ENCODE measurements at regions not wholly inside any gene's neighbourhood (a gene's known extent, or its start where the extent isn't known, plus 50 kb on each side); places are given as distances from the start of the nearest gene placed in this dataset.

DNA sequence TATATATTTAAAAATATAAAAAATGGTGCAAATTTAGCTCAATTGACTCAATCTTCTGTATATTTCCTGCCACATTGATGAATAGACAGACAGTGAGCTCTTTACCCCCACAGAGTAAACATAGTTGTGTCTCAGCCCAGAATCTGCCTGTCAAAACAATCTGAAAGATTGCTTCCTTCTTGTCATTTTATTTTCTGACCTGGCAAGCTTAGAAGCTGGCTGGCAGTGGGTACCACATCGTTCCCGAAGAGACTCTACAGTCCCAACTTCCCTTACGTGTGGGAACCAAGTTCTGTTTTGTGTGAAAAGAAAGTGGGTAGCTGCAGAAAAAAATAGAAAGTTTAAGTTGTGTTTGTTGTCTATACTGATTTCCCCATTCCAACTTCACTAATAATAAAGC is 629.3 kb upstream of the NEGR1 start:
- DNase-seq: no peak

DNA sequence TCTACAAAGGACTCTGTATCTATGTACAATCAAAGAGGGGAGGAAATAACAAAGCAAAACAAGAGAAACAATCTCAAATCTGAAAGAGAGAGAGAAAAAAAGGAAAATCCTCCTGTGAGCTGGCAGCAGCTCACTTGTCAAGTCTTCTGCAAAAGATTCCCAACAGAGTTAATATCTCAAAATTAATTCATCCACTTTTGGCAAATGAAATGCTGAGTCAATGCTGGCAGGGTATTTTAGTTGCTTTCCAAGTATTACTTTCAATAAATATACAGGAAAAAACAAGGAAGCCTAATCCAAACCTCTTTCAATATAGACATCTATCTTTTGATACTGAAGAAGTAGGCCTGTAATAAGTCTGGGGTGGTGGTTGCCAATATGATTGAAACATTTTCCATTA is 613.9 kb upstream of the NEGR1 start:
- DNase-seq: no peak

DNA sequence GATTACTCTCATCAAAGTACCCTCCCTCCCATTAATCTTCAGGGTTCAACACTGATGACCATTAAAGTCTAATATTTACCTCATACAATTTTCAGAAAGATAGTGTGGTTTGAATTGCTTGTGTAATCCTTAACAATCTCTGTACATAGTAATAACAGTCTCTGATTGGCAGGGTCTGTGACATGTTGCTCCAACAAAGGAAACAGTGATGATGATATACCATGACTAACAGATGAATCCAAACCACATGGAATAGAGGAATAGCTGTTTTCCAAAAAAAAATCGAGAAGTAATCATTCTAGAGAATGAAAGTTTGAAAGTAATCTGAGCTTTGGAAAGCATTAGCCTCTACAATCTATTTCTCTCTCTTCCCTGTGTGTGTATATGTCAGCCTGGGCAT is 610.1 kb upstream of the NEGR1 start:
- no peak for DNase-seq

DNA sequence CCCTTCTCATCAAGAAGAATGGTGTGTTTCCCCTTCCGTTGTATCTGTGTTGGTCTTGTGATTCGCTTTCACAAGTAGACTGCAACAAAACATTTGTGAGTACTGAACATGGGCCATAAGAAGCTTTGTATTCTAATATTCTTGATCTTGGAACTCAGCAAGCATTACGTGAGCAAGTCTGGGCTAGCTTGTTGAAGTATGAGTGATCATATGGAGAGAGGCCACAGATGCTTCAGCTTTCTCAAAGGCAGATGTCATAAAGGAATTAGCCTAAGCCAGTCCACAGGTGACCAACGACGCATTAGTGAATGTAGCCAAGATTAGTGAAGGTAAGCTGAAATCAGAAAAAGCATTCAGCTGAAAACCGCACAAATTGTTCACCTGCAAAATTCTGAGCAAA is 609.6 kb upstream of the NEGR1 start:
- DNase-seq: no peak

- no peak for DNase-seq
These were observed 603.5 kb upstream of the NEGR1 start for GRCh38 chr1:72885841-72886240.

DNA sequence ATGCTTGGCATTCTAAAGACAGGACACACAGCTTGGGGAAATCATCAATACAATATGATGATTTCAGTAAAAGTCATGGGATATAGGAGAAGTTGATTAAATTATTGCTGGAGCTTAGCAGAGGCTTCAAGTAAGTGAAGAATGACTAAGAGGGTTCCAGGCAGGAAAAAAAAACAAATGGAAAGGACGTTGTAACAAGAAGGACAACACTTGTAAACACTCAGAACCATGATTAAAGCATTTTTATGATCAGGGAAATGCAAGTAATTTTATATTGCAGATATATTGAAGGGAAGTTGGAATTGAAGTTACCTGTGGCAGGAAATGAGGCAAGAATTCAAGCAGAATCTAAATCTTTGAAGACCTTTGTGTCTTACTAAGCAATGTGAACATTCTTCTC is 602.7 kb upstream of the NEGR1 start:
- no peak for DNase-seq

DNA sequence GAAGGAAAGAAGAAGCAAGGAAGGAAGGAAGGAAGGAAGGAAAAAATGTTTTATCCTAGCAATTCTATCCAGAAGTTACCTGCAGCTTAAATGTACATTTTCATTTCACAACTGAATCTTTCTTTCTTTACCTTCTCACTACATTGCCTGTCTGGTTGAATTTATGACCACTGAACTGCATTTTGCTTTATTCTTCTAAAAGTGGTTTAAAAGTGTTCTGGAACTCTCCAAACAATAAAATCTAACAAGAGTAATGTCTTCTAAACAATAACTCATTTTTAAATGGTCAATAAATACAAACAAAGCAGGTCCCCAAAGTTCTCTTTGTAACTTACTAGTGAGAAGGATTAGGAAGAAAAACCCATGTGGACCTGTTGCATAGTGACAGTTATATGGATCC is 587.5 kb upstream of the NEGR1 start:
- no peak for DNase-seq

DNA sequence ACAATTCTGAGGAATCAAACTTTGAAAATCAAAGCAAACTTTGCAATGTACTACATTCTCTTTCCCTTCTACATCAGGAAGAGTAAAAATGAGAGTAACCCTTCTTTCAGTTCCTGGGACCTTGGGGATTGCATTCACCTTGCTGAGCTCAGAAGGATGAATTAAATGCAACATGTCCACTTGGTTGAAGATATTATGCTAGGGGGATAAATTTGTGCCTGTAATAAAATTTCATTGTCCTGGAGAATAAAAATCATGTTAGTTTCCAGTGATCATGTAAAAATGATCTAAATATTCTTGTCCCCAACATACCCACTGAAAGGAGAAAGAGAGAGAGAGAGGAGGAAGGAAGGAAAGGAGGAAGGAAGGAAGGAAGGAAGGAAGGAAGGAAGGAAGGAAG is 587.1 kb upstream of the NEGR1 start:
- no peak for DNase-seq

DNA sequence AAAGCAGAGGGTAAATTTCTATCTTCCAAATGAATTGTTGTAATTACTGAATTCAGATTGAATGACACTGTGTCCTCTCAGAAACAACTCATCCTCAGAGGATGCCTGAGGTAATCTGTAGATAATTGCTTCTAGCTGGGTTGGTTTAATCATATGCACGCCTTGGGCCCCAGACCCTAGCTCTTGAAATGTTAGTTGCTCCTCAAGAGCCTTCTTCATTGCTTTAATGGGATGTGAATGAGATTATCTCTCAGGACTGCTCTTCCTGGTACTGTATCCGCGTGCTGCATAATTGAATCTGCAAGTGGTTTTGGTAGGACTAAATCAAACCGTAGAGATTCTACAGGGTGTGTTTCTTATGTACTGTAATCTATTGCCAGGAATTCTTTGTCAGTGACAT is 569.3 kb upstream of the NEGR1 start:
- no peak for DNase-seq

GRCh38 chr1:72848997-72849396 is 566.7 kb upstream of the NEGR1 start:
- DNase-seq: no peak

- DNase-seq: no peak
These were observed 565.3 kb upstream of the NEGR1 start for GRCh38 chr1:72847651-72848050.

GRCh38 chr1:72846476-72847278 is 564.3 kb upstream of the NEGR1 start:
- no peak for DNase-seq

DNA sequence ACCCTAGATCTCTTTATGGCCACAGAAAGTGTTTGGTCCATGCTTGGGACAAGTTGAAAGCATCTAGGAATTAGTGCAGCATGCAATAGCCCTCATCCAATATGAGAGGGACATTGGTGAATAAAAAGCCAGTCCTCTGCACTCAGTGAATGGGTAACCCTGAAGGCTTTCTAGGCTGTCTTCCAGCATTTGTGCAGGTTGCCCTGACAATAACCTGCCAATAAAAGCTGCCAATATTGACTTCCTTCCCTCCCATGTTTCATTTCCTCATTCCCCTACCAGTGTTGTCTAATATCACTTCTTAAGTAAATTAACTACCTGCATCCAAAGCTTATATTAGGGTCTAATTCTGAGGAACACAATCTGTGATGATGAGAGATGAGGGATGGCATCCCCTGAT is 563.6 kb upstream of the NEGR1 start:
- DNase-seq: no peak

GRCh38 chr1:72845381-72845780 is 563.0 kb upstream of the NEGR1 start:
- DNase-seq: no peak

DNA sequence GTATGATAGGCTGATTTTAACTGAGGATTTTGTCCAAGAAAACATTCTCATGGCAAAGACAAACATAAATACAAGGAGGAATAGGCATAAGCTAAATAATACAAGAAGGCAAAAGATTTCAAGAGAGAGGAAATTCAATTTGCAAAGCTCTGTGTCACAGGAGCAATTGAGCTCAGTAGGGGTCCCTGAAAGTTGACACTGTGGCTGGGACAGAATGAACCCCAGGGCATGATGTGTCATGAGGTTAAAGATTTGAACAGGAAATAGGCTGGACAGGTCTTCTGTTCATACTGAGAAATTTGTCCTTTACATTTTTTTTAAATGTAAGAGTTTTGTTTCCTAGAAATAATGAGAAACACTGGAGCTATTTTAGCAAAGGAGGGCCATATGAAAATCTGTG is 555.4 kb upstream of the NEGR1 start:
- DNase-seq: no peak

- no peak for DNase-seq
These were observed 548.5 kb upstream of the NEGR1 start for GRCh38 chr1:72830606-72831390.

GRCh38 chr1:72827278-72827677 is 544.9 kb upstream of the NEGR1 start:
- no peak for DNase-seq

DNA sequence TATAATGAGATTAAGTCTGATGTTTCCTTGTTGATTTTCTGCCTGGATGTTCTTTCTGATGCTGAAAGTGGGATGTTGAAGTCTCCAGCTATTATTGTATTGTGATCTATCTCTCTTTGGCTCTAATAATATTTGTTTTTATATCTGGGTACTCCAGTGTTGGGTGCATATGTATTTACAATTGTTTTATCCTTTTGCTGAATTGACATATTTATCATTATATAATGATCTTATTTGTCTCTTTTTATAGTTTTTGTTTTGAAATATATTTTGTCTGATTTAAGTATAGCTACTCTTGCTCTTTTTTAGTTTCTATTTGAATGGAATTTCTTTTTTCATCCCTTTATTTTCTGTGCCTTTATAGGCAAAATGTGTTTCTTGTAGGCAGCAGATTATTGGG is 522.2 kb upstream of the NEGR1 start:
- DNase-seq: no peak

DNA sequence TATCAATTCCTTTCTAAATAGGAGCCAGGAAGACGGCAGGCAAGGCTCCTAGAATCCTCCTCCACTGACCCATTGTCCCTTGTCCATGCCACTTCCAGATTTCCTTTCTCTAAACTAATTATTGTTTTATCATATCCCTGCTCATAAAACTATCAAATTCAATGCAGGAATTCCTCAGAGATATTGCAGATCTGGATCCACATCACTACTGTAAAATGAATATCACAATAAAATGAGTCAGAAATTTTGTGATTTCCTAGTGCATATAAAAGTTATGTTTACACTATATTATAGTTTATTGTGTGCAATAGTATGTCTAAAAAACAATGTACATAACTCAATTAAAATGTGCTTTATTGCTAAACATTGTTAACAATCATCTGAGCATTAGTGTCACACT is 498.7 kb upstream of the NEGR1 start:
- DNase-seq: no peak

- no peak for DNase-seq
These were observed 497.9 kb upstream of the NEGR1 start for GRCh38 chr1:72780212-72780611.

GRCh38 chr1:72777918-72778317 is 495.6 kb upstream of the NEGR1 start:
- no peak for DNase-seq

- no peak for DNase-seq
These were observed 481.1 kb upstream of the NEGR1 start for GRCh38 chr1:72763481-72763880.

DNA sequence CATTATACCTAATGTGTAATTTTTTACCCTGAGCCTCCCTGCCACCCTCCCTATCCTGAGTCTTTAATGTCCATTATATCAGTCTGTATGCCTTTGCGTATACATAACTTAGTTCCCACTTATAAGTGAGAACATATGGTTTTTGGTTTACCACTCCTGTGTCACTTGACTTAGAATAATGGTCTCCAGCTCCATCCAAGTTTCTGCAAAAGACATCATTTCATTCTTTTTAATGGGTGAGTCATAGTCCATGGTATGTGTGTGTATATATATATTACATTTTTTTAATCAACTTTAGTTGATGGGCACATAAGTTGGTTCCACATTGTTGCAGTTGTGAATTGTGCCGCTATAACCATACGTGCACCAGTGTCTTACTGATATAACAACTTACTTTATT is 477.1 kb upstream of the NEGR1 start:
- no peak for DNase-seq

DNA sequence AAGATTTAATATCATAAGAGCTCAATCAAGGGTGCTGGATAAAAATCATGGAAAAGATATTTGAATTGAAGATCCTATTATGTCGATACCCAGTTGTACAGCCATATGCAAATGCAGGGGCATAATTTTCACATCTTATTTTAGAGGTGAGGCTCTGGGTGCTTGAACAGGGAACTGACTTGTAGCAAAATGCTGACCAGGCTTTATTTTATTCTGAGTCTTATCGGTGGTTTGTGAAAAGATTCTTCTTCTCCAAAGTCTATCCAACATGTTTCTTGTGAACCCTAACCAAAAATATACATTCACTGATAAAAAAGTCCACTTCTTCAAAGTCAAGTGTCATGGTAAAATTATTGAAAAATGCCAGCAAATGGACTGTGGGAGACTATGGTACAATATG is 475.5 kb upstream of the NEGR1 start:
- no peak for DNase-seq

DNA sequence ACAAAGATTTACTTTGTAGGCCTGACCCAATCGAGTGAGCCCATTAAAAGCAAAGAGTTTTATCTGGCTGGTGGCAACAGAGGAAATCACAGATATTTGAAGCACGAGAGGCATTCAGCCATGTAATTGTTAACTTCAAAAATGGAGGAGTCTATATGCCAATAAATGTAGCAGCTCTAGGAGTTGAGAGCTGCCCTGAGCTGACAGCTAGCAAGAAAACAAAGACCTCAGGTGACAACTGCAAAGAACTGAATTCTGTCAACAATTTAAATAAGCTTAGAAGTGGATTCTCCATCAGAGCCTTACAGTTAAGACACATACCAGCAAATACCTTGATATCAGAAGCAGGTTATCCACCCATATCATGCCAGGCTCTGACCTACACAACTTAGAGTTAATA is 463.1 kb upstream of the NEGR1 start:
- no peak for DNase-seq

Data from NCI-H1417 treated with DMSO at 0.1 percent for 48 hours (cell line).